Stimulated activated CD8-positive, alpha-beta memory T cell treated with anti-CD3 and anti-CD28 coated beads, Interleukin-7, amount 100 ng/mL, for 4 hours (primary cell): ENCODE measurements at regions not wholly inside any gene's neighbourhood (a gene's known extent, or its start where the extent isn't known, plus 50 kb on each side); places are given as distances from the start of the nearest gene placed in this dataset.

Source experiments
- DNase-seq, 2 donors: peaks; one replicate each; pipeline ENCODE4 v3.0.0-alpha.2; 2020; ENCODE audit warnings: low read depth in 2 of 2

- DNase-seq = no peak
Observed at GRCh38 chr18:73852789-73853549, 294.7 kb downstream of the FBXO15 start.

- no peak for DNase-seq
Observed at GRCh38 chr18:73850782-73851181, 296.9 kb downstream of the FBXO15 start.

- DNase-seq = no peak
Observed at GRCh38 chr18:73848656-73849055, 299.0 kb downstream of the FBXO15 start.

DNA sequence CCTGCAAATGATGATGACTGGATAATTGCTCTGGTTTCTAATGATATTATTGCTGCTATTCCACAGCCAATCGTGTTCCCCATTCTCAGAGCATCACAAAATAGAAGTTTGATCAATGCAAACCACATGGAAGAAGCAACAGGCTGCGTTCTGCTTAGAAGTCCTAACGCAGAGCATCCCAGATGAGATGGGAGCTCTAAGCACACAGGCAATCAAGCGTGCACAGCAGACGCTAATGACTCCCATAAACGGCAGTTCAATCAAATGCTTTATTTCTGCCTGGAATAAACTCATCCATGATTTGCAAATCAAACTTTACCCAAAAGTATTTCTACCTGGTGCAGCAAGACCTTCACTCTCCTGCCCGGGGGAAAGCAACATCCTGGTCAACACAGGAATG, 304.2 kb downstream of the FBXO15 start:
- no peak for DNase-seq

GRCh38 chr18:73842795-73843394, 304.7 kb downstream of the FBXO15 start:
- DNase-seq = peak in 1 of 2 donors; percentile 6

- DNase-seq = no peak
Observed at GRCh38 chr18:73841661-73842060, 306.0 kb downstream of the FBXO15 start.

DNA sequence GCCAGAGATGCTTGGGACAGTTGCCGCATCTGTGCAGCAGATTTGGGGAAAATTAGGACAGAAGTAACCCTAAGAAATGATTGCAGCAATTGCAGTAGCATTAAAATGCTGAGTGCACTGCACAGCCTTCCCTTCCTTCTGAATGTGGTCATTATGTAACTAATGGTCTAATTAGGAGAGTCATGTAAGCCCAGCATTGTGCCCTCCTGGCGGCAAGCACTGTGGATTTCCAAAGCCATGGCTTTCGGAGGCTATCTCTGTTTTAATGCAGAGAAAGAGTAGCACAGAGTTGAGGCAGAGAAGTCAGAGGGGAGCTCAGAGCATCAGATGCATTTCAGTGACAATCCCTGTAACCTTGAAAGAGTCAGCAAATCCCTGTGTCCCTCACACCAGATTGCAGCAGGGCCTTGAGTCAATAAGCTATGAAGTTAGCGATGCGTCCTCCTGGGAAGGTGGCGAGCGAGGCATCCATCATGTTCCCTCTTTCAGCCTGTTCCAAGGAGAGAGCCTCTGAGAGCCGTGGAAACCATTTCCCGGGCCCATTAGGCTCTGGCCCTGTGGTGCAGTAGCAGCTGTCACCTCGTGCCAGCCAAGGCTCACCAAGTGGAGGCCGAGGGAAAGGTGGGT, 307.2 kb downstream of the FBXO15 start:
- DNase-seq = no peak

DNA sequence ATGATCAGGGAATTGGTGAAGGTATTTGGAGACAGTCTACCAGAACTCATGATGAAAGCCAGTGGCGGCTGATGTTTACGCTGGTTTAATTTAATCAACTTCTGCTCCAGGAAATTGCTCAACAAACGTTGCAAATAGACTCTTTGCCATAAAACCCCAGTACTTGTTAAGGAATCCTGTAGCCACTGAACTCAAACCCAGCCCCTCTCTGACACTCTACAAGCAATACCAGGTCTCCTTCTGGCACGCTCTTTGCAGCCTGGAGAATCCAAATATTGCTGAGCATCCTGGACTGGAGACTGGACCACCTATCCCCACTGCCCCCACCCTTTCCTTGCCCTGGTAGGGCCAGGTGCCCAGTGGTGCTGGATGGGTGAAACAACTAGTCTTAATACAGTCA, 308.2 kb downstream of the FBXO15 start:
- DNase-seq = no peak

GRCh38 chr18:73838107-73838506, 309.5 kb downstream of the FBXO15 start:
- DNase-seq = no peak

- no peak for DNase-seq
Observed at GRCh38 chr18:73835656-73836364, 311.8 kb downstream of the FBXO15 start.

- DNase-seq = no peak
Observed at GRCh38 chr18:73835039-73835438, 312.6 kb downstream of the FBXO15 start.

- DNase-seq = no peak
Observed at GRCh38 chr18:73831688-73832087, 315.9 kb downstream of the FBXO15 start.

- DNase-seq = no peak
Observed at GRCh38 chr18:73829146-73829545, 318.5 kb downstream of the FBXO15 start.

GRCh38 chr18:73827801-73828200, 319.8 kb downstream of the FBXO15 start:
- no peak for DNase-seq

DNA sequence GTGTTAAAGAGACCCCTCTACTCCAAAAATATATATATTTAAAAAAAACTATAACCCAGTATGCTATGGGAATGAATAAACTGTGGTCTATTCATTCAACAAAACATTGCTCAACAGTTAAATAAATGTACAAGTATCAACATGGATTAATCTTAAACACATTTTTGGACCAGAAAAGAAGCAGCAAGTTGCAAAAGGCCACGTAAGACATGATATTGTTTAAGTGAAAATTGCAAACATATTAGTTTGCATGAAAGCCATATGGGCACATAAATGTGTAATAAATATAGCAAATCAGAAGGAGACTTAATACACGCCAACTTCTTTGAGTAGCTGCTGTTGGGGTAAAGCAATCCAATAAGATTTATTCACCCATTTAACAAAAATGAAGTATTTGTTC, 321.5 kb downstream of the FBXO15 start:
- no peak for DNase-seq

DNA sequence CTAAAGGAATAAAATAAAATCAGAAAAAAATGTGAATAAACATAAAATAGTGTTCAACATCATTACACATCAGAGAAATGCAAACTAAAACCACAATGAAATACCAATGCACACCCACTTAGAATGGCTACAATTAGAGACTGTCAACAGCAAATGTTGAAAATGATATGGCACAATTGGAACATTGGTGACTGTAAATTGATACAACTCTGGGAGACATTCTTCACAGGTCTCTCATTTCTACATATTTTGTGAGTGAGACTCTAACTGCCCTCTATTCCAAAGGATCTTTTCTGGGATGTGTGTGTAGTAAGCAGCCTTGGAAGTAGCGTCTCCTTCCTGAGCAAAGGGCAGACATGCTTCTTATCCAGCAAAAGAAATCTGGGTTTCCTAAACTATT, 323.0 kb downstream of the FBXO15 start:
- no peak for DNase-seq

DNA sequence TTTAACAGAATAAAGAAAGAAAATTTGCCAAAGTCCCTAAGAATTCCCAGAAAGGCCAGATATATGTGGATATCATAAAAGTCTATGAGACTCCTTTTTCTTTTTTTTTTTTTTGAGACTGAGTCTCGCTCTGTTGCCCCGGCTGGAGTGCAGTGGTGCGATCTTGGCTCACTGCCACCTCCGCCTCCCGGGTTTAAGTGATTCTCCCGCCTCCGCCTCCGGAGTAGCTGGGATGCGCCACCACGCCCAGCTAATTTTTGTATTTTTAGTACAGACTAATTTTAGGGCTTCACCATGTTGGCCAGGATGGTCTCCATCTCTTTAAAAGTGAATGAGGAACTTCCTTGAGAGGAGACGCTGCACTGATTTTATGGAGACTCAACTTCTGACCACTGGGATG, 335.2 kb downstream of the FBXO15 start:
- no peak for DNase-seq

- DNase-seq = no peak
Observed at GRCh38 chr18:73807551-73808192, 340.0 kb downstream of the FBXO15 start.

- no peak for DNase-seq
Observed at GRCh38 chr18:73805991-73806390, 341.6 kb downstream of the FBXO15 start.

DNA sequence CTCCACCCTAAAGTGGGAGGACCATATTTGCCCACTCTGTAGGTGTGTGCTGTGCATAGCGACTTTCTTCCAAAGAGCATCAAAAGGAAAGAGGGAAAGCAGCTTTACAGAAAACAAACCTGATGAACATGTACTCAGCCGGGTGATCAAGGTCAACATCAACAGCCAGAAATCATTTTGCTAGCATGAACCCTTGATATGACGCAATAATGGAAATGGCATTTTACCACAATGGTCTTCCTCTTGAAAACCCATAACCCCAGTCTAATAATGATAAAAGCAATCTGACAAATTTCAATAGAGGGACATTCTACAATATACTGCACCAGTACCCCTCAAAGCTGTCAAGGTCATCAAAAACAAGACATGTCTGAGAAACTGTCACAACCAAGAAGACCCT, 350.2 kb downstream of the FBXO15 start:
- DNase-seq = no peak

GRCh38 chr18:73793386-73793785, 354.2 kb downstream of the FBXO15 start:
- DNase-seq = no peak

DNA sequence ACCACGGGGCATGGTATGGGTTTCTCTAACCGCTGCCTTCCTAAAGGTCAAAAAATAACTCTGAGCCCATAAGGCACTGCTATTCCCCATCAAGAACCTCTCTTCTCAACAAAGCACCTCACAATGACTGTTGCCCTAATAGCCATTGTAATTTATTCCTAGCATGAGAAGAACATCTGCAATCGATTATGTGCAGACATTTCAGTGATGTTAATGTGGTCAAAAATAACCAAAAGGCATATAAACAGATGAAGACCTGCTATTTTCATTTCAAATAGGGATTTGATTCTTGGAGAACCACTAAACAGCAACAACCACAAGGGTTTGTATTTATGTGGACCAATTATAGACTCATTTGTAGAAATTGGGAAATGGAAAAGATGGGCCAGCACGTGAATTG, 356.6 kb downstream of the FBXO15 start:
- no peak for DNase-seq
